ENCODE measurements at regions not wholly inside any gene's neighbourhood (a gene's known extent, or its start where the extent isn't known, plus 50 kb on each side); places are given as distances from the start of the nearest gene placed in this dataset.

DNA sequence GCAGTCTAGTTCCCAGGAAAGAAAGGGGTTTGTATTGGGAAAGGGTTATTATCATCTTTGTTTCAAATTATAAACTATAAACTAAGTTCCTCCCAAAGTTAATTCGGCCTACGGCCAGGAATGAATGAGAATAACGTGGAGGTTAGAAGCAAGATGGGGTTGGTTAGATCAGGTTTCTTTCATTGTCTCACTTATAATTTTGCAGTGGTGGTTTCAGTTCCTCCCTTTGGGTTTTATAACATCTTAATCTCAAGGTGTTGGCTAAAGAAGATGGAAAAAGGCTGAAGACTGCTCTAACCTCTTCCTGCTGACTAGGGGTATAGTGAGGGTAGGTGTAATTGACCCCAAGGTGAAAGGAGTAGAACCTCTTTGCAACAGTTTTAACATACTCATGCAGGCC, 1050.7 kb downstream of the OTOL1 start:
- TF ChIP-seq, protein P1, sequence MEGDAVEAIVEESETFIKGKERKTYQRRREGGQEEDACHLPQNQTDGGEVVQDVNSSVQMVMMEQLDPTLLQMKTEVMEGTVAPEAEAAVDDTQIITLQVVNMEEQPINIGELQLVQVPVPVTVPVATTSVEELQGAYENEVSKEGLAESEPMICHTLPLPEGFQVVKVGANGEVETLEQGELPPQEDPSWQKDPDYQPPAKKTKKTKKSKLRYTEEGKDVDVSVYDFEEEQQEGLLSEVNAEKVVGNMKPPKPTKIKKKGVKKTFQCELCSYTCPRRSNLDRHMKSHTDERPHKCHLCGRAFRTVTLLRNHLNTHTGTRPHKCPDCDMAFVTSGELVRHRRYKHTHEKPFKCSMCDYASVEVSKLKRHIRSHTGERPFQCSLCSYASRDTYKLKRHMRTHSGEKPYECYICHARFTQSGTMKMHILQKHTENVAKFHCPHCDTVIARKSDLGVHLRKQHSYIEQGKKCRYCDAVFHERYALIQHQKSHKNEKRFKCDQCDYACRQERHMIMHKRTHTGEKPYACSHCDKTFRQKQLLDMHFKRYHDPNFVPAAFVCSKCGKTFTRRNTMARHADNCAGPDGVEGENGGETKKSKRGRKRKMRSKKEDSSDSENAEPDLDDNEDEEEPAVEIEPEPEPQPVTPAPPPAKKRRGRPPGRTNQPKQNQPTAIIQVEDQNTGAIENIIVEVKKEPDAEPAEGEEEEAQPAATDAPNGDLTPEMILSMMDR (IDR thresholded peaks at IDR 0.05): no peak
- no peak for TF ChIP-seq EZH2phosphoT487 (IDR thresholded peaks at IDR 0.05)
